ENCODE measurements at regions not wholly inside any gene's neighbourhood (a gene's known extent, or its start where the extent isn't known, plus 50 kb on each side); places are given as distances from the start of the nearest gene placed in this dataset.

GRCh38 chrX:8907688-8908087 is 106.5 kb upstream of the FAM9A start:
- H3K27me3 Mint-ChIP-seq = peaks cover 5% of the 10 kb centered on the region
- DNase-seq = no peak
- H3K4me3 Mint-ChIP-seq = no peak overlapping the region
- POLR2A ChIA-PET = no interaction called here
- H3K9me3 Mint-ChIP-seq = no peaks in the 10 kb centered on the region
- CTCF ChIA-PET = no interaction called here
- H3K36me3 Mint-ChIP-seq (ENCODE audit: low read depth) = no peaks in the 10 kb centered on the region
- no peak overlapping the region for H3K27ac Mint-ChIP-seq
- H3K4me1 Mint-ChIP-seq = no peaks in the 10 kb centered on the region

- CTCF ChIA-PET = no interaction called here
These were observed 105.2 kb upstream of the FAM9A start for GRCh38 chrX:8906299-8906938.

GRCh38 chrX:8897259-8897658 is 96.1 kb upstream of the FAM9A start:
- ChIA-PET POLR2A (no interaction called here), CTCF (no interaction called here)
- Mint-ChIP-seq H3K9me3 (no peaks in the 10 kb centered on the region), H3K4me3 (no peak overlapping the region), H3K4me1 (no peaks in the 10 kb centered on the region), H3K36me3 (ENCODE audit: low read depth) (no peaks in the 10 kb centered on the region), H3K27ac (no peak overlapping the region), H3K27me3 (peaks cover 6% of the 10 kb centered on the region)
- DNase-seq = no peak

More at GRCh38 chrX:8906299-8906938, 105.2 kb upstream of the FAM9A start:
- Mint-ChIP-seq H3K9me3 (no peaks in the 10 kb centered on the region), H3K36me3 (ENCODE audit: low read depth) (no peaks in the 10 kb centered on the region), H3K4me1 (no peaks in the 10 kb centered on the region), H3K27ac (no peak overlapping the region), H3K4me3 (no peak overlapping the region), H3K27me3 (peaks cover 5% of the 10 kb centered on the region)
- POLR2A ChIA-PET = no interaction called here
- DNase-seq = no peak

- no peak for DNase-seq
- ChIA-PET CTCF (no interaction called here), POLR2A (no interaction called here)
- H3K4me1 Mint-ChIP-seq = no peaks in the 10 kb centered on the region
- H3K27me3 Mint-ChIP-seq = peaks cover 7% of the 10 kb centered on the region
- H3K9me3 Mint-ChIP-seq = no peaks in the 10 kb centered on the region
- H3K36me3 Mint-ChIP-seq (ENCODE audit: low read depth) = no peaks in the 10 kb centered on the region
- H3K27ac Mint-ChIP-seq = no peak overlapping the region
- H3K4me3 Mint-ChIP-seq = no peak overlapping the region
These were observed 89.6 kb upstream of the FAM9A start for GRCh38 chrX:8890794-8891193.

DNA sequence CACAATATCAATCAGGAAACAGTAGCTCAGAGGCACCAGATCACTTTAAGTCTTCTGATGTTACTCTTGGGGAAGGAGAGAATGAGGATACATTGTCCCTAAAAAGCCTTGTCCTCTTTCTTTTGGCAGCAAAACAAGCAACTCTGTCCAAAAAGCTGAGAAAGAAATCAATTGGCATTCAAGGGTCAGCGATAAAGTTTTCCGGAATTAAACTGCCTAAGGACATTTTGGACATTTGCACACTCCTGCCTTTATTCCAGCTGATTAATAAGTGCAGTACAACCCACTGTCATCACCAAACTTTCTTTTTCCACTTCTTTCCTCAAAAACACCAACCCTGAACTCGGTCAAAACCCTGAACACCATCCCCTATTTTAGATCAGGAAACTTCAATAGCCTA is 85.8 kb upstream of the FAM9A start:
- ChIA-PET CTCF (no interaction called here), POLR2A (no interaction called here)
- Mint-ChIP-seq H3K27ac (no peak overlapping the region), H3K36me3 (ENCODE audit: low read depth) (no peaks in the 10 kb centered on the region), H3K9me3 (no peaks in the 10 kb centered on the region), H3K27me3 (peaks cover 6% of the 10 kb centered on the region), H3K4me3 (no peak overlapping the region), H3K4me1 (no peaks in the 10 kb centered on the region)
- no peak for DNase-seq

GRCh38 chrX:8879750-8880149 is 78.6 kb upstream of the FAM9A start:
- Mint-ChIP-seq H3K27ac (no peak overlapping the region), H3K27me3 (peaks cover 4% of the 10 kb centered on the region), H3K9me3 (no peaks in the 10 kb centered on the region), H3K4me1 (no peaks in the 10 kb centered on the region), H3K4me3 (no peak overlapping the region), H3K36me3 (ENCODE audit: low read depth) (no peaks in the 10 kb centered on the region)
- DNase-seq = peak; percentile 21
- ChIA-PET CTCF (interaction anchor here (1.1 to 2.1 kb wide), 3 partner anchors 10 to 33 kb away, joined by 3 to 6 read pairs (median 4); no protein-coding TSS in a partner anchor), POLR2A (no interaction called here)

DNA sequence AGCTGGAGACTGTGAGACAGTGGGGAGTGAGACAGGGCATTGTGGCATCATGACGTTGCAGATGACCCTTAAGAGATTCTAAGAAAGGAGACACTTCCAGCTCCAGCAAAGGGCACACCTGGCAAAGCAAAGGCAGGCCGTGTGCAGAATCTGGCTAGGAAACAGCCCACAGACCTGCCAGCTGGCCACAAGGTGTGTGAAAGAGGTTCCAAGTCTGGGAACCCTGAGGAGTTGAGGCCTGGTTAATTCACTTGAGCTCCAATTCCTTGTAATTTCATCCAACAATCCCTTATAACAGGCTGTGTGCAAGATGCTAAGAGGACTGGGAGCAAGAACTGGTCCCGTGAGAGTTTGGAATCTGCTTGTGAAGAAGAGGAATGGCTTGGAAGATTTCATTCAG is 72.8 kb upstream of the FAM9A start:
- Mint-ChIP-seq H3K27me3 (peaks cover 6% of the 10 kb centered on the region), H3K4me1 (no peaks in the 10 kb centered on the region), H3K36me3 (ENCODE audit: low read depth) (no peaks in the 10 kb centered on the region), H3K27ac (no peak overlapping the region), H3K4me3 (no peak overlapping the region), H3K9me3 (no peaks in the 10 kb centered on the region)
- CTCF ChIA-PET = no interaction called here
- DNase-seq = no peak
- POLR2A ChIA-PET = no interaction called here

- DNase-seq = no peak
- Mint-ChIP-seq H3K4me3 (no peak overlapping the region), H3K9me3 (no peaks in the 10 kb centered on the region), H3K36me3 (ENCODE audit: low read depth) (no peaks in the 10 kb centered on the region), H3K27ac (no peak overlapping the region), H3K4me1 (no peaks in the 10 kb centered on the region), H3K27me3 (peaks cover 8% of the 10 kb centered on the region)
- ChIA-PET CTCF (no interaction called here), POLR2A (no interaction called here)
These were observed 71.9 kb upstream of the FAM9A start for GRCh38 chrX:8873102-8873501.

DNA sequence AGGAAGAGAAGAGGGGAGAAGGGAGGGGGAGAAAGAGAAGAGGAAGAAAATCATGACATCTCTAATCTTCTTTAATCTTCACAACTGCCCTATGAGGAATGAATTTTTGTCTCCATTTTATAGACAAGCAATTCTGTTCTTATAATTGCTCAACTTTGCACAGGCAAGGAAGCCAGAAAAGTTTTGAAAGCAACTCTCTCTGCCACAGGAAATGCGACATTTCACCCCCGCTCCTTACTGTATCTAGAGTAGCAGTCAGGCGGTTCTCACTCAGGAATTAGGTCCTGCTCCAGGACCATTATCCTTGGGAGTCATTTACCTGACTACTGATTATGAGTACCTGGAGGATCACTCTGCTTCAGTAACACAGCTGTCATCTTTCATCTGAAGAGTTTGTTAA is 69.2 kb upstream of the FAM9A start:
- Mint-ChIP-seq H3K9me3 (no peaks in the 10 kb centered on the region), H3K4me1 (no peaks in the 10 kb centered on the region), H3K4me3 (no peak overlapping the region), H3K27me3 (peaks cover 8% of the 10 kb centered on the region), H3K36me3 (ENCODE audit: low read depth) (no peaks in the 10 kb centered on the region), H3K27ac (no peak overlapping the region)
- CTCF ChIA-PET = no interaction called here
- no peak for DNase-seq
- POLR2A ChIA-PET = no interaction called here

DNA sequence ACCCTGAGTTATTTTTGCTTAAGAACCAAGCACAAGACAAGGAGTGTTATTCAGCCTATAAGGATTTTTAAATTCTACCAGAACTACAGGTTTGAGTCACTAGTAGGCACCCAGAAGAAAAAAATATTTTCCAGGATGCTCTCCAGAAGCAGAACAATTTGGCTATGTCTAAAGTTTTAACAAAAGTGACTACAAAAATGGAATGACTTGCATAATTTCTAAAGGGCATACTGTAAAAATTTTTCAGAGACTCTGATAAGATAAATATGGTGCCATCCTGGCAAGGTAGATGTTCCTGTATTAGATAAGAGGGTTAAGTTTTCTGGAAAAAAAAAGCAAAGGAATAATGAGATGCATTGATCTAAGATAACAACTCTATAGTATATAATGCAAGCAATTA is 68.6 kb upstream of the FAM9A start:
- Mint-ChIP-seq H3K36me3 (ENCODE audit: low read depth) (no peaks in the 10 kb centered on the region), H3K4me3 (no peak overlapping the region), H3K9me3 (no peaks in the 10 kb centered on the region), H3K4me1 (no peaks in the 10 kb centered on the region), H3K27ac (no peak overlapping the region), H3K27me3 (peaks cover 8% of the 10 kb centered on the region)
- CTCF ChIA-PET = no interaction called here
- POLR2A ChIA-PET = no interaction called here
- no peak for DNase-seq

DNA sequence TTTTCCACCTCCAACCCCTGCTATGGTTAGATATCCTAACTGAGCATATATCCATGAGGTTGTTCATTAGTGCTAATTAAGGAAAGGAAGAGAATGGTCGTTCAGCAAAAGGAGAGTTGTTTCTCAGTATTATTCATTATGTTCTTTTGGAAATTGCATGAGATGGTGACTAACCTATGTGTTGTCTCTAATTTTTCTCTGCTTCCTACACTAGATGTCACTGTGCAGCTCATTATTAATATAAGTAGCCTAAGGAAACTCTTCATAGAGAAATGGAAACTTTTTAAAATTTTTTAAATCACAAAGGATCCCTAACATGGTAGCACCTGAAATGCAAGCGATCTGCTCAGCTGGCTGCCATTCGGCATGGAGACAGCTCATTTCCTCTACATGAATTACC is 67.7 kb upstream of the FAM9A start:
- H3K27ac Mint-ChIP-seq = no peak overlapping the region
- H3K9me3 Mint-ChIP-seq = no peaks in the 10 kb centered on the region
- peaks cover 8% of the 10 kb centered on the region for H3K27me3 Mint-ChIP-seq
- CTCF ChIA-PET = no interaction called here
- POLR2A ChIA-PET = no interaction called here
- no peak overlapping the region for H3K4me3 Mint-ChIP-seq
- H3K36me3 Mint-ChIP-seq (ENCODE audit: low read depth) = no peaks in the 10 kb centered on the region
- H3K4me1 Mint-ChIP-seq = no peaks in the 10 kb centered on the region
- no peak for DNase-seq

GRCh38 chrX:8868070-8868773 is 67.0 kb upstream of the FAM9A start:
- Mint-ChIP-seq H3K4me1 (no peaks in the 10 kb centered on the region), H3K4me3 (no peak overlapping the region), H3K27ac (no peak overlapping the region), H3K27me3 (peaks cover 8% of the 10 kb centered on the region), H3K36me3 (ENCODE audit: low read depth) (no peaks in the 10 kb centered on the region), H3K9me3 (no peaks in the 10 kb centered on the region)
- ChIA-PET POLR2A (no interaction called here), CTCF (no interaction called here)
- DNase-seq = no peak

GRCh38 chrX:8867406-8867805 is 66.2 kb upstream of the FAM9A start:
- no peak overlapping the region for H3K4me3 Mint-ChIP-seq
- no peaks in the 10 kb centered on the region for H3K4me1 Mint-ChIP-seq
- peaks cover 8% of the 10 kb centered on the region for H3K27me3 Mint-ChIP-seq
- no peaks in the 10 kb centered on the region for H3K9me3 Mint-ChIP-seq
- DNase-seq = no peak
- H3K36me3 Mint-ChIP-seq (ENCODE audit: low read depth) = no peaks in the 10 kb centered on the region
- CTCF ChIA-PET = no interaction called here
- POLR2A ChIA-PET = no interaction called here
- H3K27ac Mint-ChIP-seq = no peak overlapping the region

GRCh38 chrX:8864161-8864560 is 63.0 kb upstream of the FAM9A start:
- no peak overlapping the region for H3K27ac Mint-ChIP-seq
- CTCF ChIA-PET = no interaction called here
- POLR2A ChIA-PET = no interaction called here

More at GRCh38 chrX:8864161-8864560, 63.0 kb upstream of the FAM9A start:
- Mint-ChIP-seq H3K4me3 (no peak overlapping the region), H3K4me1 (no peaks in the 10 kb centered on the region), H3K36me3 (ENCODE audit: low read depth) (no peaks in the 10 kb centered on the region), H3K27me3 (peaks cover 6% of the 10 kb centered on the region), H3K9me3 (no peaks in the 10 kb centered on the region)
- DNase-seq = no peak
